Cardiac muscle cell (in vitro differentiated cells and primary cell): ENCODE measurements at regions not wholly inside any gene's neighbourhood (a gene's known extent, or its start where the extent isn't known, plus 50 kb on each side); places are given as distances from the start of the nearest gene placed in this dataset.

Experiments used
- DNase-seq, 2 donors: peaks; one replicate each; pipeline versions ENCODE4 v3.0.0 to v3.0.0-alpha.2; 2010 to 2017; ENCODE audit warnings: low read depth in 1 of 2, low spot score in 1 of 2
- H3K27ac ChIP-seq: fragments of 200-600 bp; sonication (generic); 2 replicates; pipeline ENCODE4 v1.5.1; 2016
- H3K27me3 ChIP-seq: fragments of 200-600 bp; sonication (generic); 2 replicates; pipeline ENCODE4 v1.6.0; 2016; ENCODE audit warnings: control low read depth
- H3K36me3 ChIP-seq: fragments of 200-600 bp; sonication (generic); 2 replicates; pipeline ENCODE4 v1.5.1; 2016; ENCODE audit warnings: control low read depth
- H3K4me1 ChIP-seq: fragments of 200-600 bp; sonication (generic); 2 replicates; pipeline ENCODE4 v1.8.1; 2017; ENCODE audit warnings: low read depth, mild to moderate bottlenecking, mixed run types
- H3K4me3 ChIP-seq: fragments of 200-600 bp; sonication (generic); 2 replicates; pipeline ENCODE4 v1.5.1; 2016; ENCODE audit warnings: mild to moderate bottlenecking
- H3K9me3 ChIP-seq: fragments of 200-600 bp; sonication (generic); 2 replicates; pipeline ENCODE4 v1.5.1; 2017; ENCODE audit warnings: low read depth, mild to moderate bottlenecking, control low read depth
- TF ChIP-seq, protein P1 (sequence below): IDR thresholded peaks from 2 replicates; pipeline ENCODE4 v1.5.1; 2012; ENCODE audit warnings: low read depth, mild to moderate bottlenecking, low read length

DNA sequence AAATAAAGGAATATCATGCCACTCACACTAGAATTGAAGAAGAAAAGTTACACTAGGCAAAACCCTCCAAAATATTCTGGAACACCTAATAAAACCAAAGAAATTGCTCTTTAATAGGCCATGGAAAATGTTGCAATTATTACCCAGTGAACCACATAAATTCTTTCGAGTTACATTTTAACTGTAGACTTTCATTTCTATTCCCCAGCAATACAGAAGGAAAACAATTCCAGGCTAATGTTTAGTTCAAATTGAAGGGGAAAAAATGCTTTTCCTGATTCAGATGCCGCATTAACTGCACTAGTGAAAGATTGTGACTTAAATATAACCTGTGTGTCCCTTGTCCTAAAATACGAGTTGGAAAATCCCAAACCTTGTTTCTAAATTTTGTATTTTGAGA lies 439.3 kb upstream of the ADAMTS16 start:
- Histone ChIP-seq H3K36me3 (no peaks in the 10 kb centered on the region), H3K4me3 (no peak overlapping the region), H3K4me1 (no peaks in the 10 kb centered on the region), H3K9me3 (no peaks in the 10 kb centered on the region), H3K27me3 (no peaks in the 10 kb centered on the region), H3K27ac (no peak overlapping the region)
- TF ChIP-seq, protein P1, sequence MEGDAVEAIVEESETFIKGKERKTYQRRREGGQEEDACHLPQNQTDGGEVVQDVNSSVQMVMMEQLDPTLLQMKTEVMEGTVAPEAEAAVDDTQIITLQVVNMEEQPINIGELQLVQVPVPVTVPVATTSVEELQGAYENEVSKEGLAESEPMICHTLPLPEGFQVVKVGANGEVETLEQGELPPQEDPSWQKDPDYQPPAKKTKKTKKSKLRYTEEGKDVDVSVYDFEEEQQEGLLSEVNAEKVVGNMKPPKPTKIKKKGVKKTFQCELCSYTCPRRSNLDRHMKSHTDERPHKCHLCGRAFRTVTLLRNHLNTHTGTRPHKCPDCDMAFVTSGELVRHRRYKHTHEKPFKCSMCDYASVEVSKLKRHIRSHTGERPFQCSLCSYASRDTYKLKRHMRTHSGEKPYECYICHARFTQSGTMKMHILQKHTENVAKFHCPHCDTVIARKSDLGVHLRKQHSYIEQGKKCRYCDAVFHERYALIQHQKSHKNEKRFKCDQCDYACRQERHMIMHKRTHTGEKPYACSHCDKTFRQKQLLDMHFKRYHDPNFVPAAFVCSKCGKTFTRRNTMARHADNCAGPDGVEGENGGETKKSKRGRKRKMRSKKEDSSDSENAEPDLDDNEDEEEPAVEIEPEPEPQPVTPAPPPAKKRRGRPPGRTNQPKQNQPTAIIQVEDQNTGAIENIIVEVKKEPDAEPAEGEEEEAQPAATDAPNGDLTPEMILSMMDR, result no peak
- DNase-seq, result no peak

DNA sequence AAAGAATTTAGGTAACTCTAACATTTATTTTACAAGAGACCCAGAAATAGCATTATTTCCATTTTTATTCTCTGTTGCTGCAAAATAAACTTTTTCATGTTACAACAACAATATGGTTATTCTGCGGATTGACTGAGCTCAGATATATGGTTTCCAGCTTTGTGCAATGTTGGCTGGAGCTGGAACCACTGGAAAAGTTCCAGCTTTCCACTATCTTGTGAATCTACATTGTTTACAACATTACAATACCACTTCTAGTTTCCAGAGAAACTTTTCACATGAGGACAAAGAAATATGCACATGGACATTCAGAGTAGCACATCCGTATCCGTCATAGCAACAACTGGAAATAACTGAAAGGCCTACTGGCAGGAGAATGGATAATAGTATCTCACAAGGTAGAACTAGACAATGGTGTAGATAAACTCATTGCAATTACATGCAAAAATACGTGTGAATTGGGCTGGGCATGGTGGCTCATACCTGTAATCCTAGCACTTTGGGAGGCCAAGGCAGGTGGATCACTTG lies 436.1 kb upstream of the ADAMTS16 start:
- Histone ChIP-seq H3K27me3 (no peaks in the 10 kb centered on the region), H3K27ac (no peak overlapping the region), H3K4me1 (no peaks in the 10 kb centered on the region), H3K4me3 (no peak overlapping the region), H3K36me3 (no peaks in the 10 kb centered on the region), H3K9me3 (no peaks in the 10 kb centered on the region)
- TF ChIP-seq, protein P1, result no peak
- no peak for DNase-seq

DNA sequence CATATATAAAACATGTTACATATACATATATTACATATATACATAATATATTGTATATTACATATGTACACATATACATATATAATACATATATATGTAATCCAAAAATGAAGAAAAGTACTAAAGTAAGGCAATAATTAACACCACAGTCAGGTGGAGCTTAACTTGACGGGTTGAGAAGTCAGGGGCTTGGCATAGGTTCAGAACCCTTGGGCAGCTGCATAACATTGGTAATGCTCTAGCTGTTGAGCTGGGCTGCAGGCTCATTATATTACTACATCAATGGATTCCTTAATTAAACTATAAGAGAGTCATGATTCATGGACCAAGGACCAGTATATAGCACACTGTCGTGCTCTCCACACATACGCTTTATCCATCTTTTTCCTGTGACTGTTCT lies 435.2 kb upstream of the ADAMTS16 start:
- Histone ChIP-seq H3K36me3 (no peaks in the 10 kb centered on the region), H3K4me1 (no peaks in the 10 kb centered on the region), H3K4me3 (no peak overlapping the region), H3K27me3 (no peaks in the 10 kb centered on the region), H3K9me3 (no peaks in the 10 kb centered on the region), H3K27ac (no peak overlapping the region)
- no peak for DNase-seq
- TF ChIP-seq, protein P1, result no peak

DNA sequence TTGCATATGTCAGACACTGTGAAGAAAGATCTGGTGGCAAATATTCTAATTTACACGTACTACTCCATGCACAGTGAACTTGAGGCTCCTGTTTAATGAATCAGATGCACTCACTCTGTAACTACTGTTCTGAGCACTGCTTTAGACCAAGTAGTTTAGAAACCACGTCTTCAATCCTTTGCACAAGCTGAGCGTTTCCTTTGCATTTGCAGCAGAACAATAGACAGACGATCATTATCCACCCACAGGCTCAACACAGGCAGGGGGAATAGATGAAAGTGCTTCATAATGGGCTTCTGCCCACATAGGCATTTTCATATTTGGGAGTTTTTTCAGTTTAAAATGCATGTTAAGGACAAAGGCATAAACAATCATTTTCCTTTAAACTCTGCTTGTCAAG lies 423.3 kb upstream of the ADAMTS16 start:
- Histone ChIP-seq H3K4me3 (no peak overlapping the region), H3K27ac (no peak overlapping the region), H3K27me3 (no peaks in the 10 kb centered on the region), H3K4me1 (no peaks in the 10 kb centered on the region), H3K36me3 (no peaks in the 10 kb centered on the region), H3K9me3 (no peaks in the 10 kb centered on the region)
- TF ChIP-seq, protein P1, result no peak
- DNase-seq, result no peak

DNA sequence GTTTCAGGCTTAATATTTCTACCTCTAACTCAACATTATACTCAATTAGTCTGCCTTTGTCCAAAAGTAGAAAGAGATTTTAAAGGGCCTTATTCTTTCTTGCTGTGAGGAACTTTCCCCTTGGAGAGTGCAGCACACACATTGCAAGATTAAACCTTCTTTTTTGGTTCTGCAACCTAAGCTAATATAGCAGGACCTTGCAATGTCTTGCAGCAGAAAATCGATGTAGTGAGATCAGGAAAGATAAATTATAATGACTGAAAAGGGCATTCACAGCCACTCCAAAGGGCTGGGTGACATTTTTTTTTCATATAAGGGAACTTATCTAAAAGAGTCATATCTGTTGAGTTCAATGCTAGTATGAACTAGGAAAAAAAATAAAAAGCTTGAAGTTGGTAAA lies 422.7 kb upstream of the ADAMTS16 start:
- no peaks in the 10 kb centered on the region for H3K9me3 ChIP-seq
- DNase-seq, result no peak
- H3K36me3 ChIP-seq, result no peaks in the 10 kb centered on the region
- TF ChIP-seq, protein P1, result no peak
- H3K27me3 ChIP-seq, result no peaks in the 10 kb centered on the region
- H3K4me3 ChIP-seq, result no peak overlapping the region
- no peaks in the 10 kb centered on the region for H3K4me1 ChIP-seq
- no peak overlapping the region for H3K27ac ChIP-seq

DNA sequence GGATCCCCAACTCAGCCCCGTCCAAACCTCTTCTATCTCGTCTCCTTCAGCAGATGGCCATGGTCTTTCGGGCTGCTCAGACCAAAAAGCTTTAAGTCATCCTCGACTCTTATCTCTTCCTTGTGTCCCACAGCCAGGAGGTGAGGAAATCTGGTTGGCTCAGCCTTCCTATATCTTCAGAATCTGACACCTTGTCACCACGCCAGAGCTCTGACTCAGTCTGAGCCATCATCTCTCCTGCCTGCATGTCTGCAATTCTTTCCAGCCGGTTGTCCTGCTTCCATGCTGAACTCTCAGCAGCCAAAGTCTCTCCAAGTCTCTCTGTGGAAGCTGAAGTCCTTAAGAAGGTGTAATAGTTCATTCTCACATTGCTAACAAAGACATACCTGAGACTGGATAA lies 419.3 kb upstream of the ADAMTS16 start:
- no peak overlapping the region for H3K4me3 ChIP-seq
- H3K27ac ChIP-seq, result no peak overlapping the region
- DNase-seq, result no peak
- no peaks in the 10 kb centered on the region for H3K27me3 ChIP-seq
- H3K4me1 ChIP-seq, result no peaks in the 10 kb centered on the region
- TF ChIP-seq, protein P1, result no peak
- no peaks in the 10 kb centered on the region for H3K9me3 ChIP-seq
- H3K36me3 ChIP-seq, result no peaks in the 10 kb centered on the region
